Osteocyte (in vitro differentiated cells): ENCODE measurements at regions not wholly inside any gene's neighbourhood (a gene's known extent, or its start where the extent isn't known, plus 50 kb on each side); places are given as distances from the start of the nearest gene placed in this dataset.

Experiments used
- DNase-seq: peaks from one replicate; pipeline ENCODE4 v3.0.0; 2021; ENCODE audit warnings: mixed read lengths; ENCODE audit not compliant: unreplicated experiment; ENCODE audit errors: extremely low spot score
- H3K27ac Mint-ChIP-seq: one replicate; pipeline ENCODE4 v1.8.0; 2021; ENCODE audit warnings: mild to moderate bottlenecking, mixed read lengths; ENCODE audit not compliant: unreplicated experiment
- H3K27me3 Mint-ChIP-seq: one replicate; pipeline ENCODE4 v1.8.0; 2021; ENCODE audit warnings: mixed read lengths; ENCODE audit not compliant: unreplicated experiment
- H3K36me3 Mint-ChIP-seq: one replicate; pipeline ENCODE4 v1.8.0; 2021; ENCODE audit warnings: mixed read lengths; ENCODE audit not compliant: unreplicated experiment
- H3K4me1 Mint-ChIP-seq: one replicate; pipeline ENCODE4 v1.8.0; 2021; ENCODE audit warnings: mixed read lengths; ENCODE audit not compliant: unreplicated experiment
- H3K4me3 Mint-ChIP-seq: one replicate; pipeline ENCODE4 v1.8.0; 2021; ENCODE audit warnings: mild to moderate bottlenecking, moderate library complexity, mixed read lengths; ENCODE audit not compliant: unreplicated experiment
- H3K9me3 Mint-ChIP-seq: one replicate; pipeline ENCODE4 v1.8.0; 2021; ENCODE audit warnings: mixed read lengths; ENCODE audit not compliant: unreplicated experiment
- CTCF ChIP-seq: fragments of 200-600 bp; sonication (generic); IDR thresholded peaks from 2 replicates; pipeline ENCODE4 v1.5.0; 2021; ENCODE audit warnings: antibody characterized with exemption, mild to moderate bottlenecking, moderate library complexity

DNA sequence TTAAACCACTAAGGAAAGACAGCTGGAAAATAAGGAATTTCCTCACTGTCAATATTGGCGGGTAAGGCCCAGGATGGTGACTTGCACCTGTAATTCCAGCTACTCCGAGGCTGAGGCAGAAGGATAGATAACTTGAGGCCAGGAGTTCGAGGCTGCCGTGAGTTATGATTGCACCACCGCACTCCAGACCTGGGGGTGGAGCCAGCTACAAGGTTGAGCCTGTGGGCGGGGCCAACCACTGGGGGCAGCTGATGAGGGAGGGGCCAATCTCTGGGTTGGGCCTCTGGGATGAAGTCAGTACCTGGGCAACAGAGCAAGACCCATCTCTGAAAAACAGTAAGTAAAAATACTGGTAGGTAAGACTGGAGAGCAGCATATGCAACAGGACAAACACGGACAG lies 80.1 kb upstream of the ADO start:
- no peak overlapping the region for H3K4me3 Mint-ChIP-seq
- TF ChIP-seq CTCF, result no peak
- H3K36me3 Mint-ChIP-seq, result no peaks in the 10 kb centered on the region
- no peaks in the 10 kb centered on the region for H3K9me3 Mint-ChIP-seq
- no peak overlapping the region for H3K27ac Mint-ChIP-seq
- peaks cover 27% of the 10 kb centered on the region for H3K27me3 Mint-ChIP-seq
- no peak for DNase-seq
- no peaks in the 10 kb centered on the region for H3K4me1 Mint-ChIP-seq

DNA sequence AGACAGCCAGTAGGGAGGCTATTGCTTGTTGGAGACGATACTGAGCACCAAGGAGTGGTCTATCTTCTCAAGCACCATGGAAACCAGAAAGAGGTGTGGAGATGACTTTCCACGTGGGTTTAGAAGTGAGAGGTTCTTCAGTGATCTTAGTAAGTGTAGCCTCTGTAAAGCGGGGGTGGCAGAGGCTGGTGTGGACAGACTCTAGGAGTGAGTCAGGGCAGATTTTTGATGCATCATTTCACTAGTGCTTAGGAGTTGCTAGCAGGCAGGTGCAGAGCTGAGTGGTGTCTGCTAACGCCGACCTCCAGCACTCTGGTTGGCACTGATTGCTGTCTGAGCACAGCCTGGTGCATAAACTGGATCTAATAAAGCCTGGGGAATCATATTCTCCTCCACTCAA lies 78.4 kb upstream of the ADO start:
- no peaks in the 10 kb centered on the region for H3K36me3 Mint-ChIP-seq
- H3K27ac Mint-ChIP-seq, result no peak overlapping the region
- H3K27me3 Mint-ChIP-seq, result peaks cover 33% of the 10 kb centered on the region
- H3K4me1 Mint-ChIP-seq, result no peaks in the 10 kb centered on the region
- H3K9me3 Mint-ChIP-seq, result no peaks in the 10 kb centered on the region
- TF ChIP-seq CTCF, result no peak
- no peak overlapping the region for H3K4me3 Mint-ChIP-seq
- DNase-seq, result no peak

- DNase-seq, result no peak
- Mint-ChIP-seq H3K4me1 (no peaks in the 10 kb centered on the region), H3K9me3 (no peaks in the 10 kb centered on the region), H3K4me3 (no peak overlapping the region), H3K27ac (no peak overlapping the region), H3K27me3 (peaks cover 36% of the 10 kb centered on the region), H3K36me3 (no peaks in the 10 kb centered on the region)
- TF ChIP-seq CTCF, result no peak
Measured at GRCh38 chr10:62726638-62727037, 77.9 kb upstream of the ADO start.

GRCh38 chr10:62727934-62728333 lies 76.6 kb upstream of the ADO start:
- Mint-ChIP-seq H3K4me3 (no peak overlapping the region), H3K27me3 (peaks cover 42% of the 10 kb centered on the region), H3K36me3 (no peaks in the 10 kb centered on the region), H3K27ac (no peak overlapping the region), H3K9me3 (no peaks in the 10 kb centered on the region), H3K4me1 (no peaks in the 10 kb centered on the region)
- no peak for TF ChIP-seq CTCF
- no peak for DNase-seq

GRCh38 chr10:62728479-62728878 lies 76.0 kb upstream of the ADO start:
- no peaks in the 10 kb centered on the region for H3K4me1 Mint-ChIP-seq
- TF ChIP-seq CTCF, result no peak
- H3K27me3 Mint-ChIP-seq, result peaks cover 42% of the 10 kb centered on the region
- H3K36me3 Mint-ChIP-seq, result no peaks in the 10 kb centered on the region
- DNase-seq, result no peak
- no peak overlapping the region for H3K4me3 Mint-ChIP-seq
- H3K9me3 Mint-ChIP-seq, result no peaks in the 10 kb centered on the region
- H3K27ac Mint-ChIP-seq, result no peak overlapping the region
